ENCODE measurements at regions not wholly inside any gene's neighbourhood (a gene's known extent, or its start where the extent isn't known, plus 50 kb on each side); places are given as distances from the start of the nearest gene placed in this dataset.

DNA sequence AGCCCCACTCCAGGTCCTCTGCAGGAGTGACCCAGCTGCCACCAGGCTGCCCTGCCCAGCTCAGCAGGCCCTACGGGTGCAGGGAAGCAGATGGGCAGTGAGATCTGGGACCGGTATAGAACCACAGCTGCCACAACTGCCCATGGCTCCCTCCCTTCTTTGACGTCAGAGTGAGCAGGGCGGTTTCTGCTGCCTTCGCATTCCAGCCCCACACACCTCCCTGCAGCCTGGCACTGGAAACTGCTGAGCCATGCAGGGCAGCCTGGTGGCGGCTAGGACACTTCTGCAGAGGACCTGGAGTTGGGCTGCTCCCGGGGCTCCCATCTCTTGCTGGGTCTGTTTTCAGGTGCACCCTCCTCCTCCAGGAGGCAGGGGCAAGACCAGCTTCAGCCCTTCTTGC, 101.6 kb upstream of the CD93 start:
- no peak for TF ChIP-seq CTCF (IDR thresholded peaks at IDR 0.05)
- no peak for TF ChIP-seq POLR2A (IDR thresholded peaks at IDR 0.05)

Measured in testis (tissue), 2 donors.